CD4-positive, alpha-beta T cell treated with Interleukin-15 for 1 hour (primary cell): ENCODE measurements at regions not wholly inside any gene's neighbourhood (a gene's known extent, or its start where the extent isn't known, plus 50 kb on each side); places are given as distances from the start of the nearest gene placed in this dataset.
"Not testable (repeated sequence)": the region's sequence is repeated elsewhere in the genome, so short reads cannot be mapped to it uniquely, and the experiment has no call there.

Experiments
- DNase-seq: peaks from one replicate; pipeline ENCODE4 v3.0.0-alpha.2; 2020

- DNase-seq: no peak
Measured at GRCh38 chr5:90051756-90052155, 357.8 kb downstream of the CETN3 start.

DNA sequence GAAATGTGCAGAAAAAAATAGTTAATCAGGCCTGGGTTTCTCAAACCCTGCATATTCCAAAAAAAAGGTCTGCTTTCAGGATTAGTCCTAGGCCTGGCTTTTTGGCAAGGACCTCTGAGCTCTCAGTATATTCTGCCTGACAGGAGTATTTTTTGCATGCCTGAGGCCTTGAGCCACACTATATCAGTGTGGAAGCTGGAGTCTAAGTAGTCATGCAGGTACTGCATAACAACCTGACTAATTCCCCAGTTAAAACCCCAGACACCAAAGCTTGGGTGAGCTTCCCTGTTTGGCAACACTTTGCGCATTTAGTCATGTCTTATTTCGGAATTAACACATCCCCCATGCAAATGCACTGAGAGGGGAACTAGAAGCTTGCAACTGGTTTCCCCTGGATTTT, 359.5 kb downstream of the CETN3 start:
- no peak for DNase-seq

GRCh38 chr5:90047113-90047512, 362.4 kb downstream of the CETN3 start:
- no peak for DNase-seq

- DNase-seq: not testable (repeated sequence)
Measured at GRCh38 chr5:90040082-90040481, 369.5 kb downstream of the CETN3 start.

DNA sequence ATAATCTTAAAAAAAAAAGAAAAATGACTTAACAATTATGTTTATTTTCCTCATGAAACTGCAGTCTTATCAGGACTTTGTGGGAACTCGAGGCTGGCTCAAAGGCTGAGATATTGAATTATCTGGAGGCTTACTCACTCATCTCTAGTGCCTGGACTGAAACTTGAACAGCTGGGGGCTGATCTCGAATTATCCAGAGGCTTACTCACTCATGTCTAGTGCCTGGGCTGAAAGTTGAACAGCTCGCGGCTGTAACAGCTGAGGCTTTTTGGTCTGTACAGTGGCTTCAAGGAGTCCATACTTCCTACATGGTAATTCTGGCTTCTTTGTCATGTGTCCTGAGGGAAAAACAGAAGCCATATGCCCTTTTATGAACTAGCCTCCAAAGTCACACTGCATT, 371.9 kb downstream of the CETN3 start:
- DNase-seq: no peak

GRCh38 chr5:90022711-90023053, 386.9 kb downstream of the CETN3 start:
- DNase-seq: no peak

DNA sequence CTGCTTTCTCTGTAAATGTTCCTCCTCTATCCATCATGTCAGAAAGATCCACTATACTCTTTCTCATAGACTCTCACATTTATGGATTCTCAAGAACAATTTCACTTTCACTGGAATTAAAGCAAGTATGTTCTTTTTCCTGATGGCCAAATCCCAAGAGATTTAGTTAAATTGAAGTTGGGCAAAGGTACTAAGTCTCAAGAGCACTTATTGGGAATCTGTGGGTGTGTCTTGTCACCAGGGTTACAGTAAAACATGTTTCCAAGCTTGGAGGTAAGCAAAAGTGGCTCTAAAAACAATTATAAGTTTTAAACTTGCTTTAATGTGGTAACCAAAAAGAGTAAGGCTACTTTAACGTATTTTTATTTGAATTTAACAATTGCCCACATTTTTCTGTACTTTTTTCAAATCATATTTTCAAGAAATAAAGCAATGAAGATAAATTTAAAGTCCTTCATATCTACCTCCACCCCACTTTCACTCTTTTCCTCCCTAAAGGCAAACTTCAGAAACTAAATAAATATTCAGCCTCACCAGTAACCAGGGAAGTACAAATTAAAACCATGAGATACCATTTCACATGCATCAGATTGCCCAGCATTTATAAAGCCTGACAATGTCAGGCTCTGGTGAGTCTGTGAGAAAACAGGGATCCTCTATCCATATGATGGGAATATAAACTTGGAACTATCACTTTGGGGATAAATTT, 387.4 kb downstream of the CETN3 start:
- DNase-seq: no peak

GRCh38 chr5:90020575-90021538, 388.7 kb downstream of the CETN3 start:
- DNase-seq: no peak

DNA sequence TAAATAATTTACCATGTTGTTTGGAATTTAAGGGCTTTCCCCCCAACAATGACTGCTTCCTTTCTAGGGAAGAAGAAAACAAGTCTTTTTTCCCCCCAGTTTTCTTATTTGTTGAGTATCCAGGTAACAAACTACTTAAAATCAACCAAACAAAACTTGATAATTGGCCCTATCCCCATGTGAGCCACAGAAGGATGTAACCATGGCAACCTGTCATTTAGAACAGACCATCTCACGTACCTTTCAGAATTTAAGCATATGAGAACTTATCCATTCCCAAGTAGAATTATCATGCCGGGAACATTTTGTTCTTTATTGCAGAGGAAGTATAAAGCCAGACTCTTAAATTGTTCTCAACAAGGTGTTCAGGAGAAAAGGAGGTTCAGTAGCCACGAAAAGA, 392.3 kb downstream of the CETN3 start:
- no peak for DNase-seq

GRCh38 chr5:90015584-90016018, 394.0 kb downstream of the CETN3 start:
- DNase-seq: no peak

- DNase-seq: no peak
Measured at GRCh38 chr5:90014420-90014819, 395.1 kb downstream of the CETN3 start.

- DNase-seq: no peak
Measured at GRCh38 chr5:90000351-90000750, 409.2 kb downstream of the CETN3 start.

DNA sequence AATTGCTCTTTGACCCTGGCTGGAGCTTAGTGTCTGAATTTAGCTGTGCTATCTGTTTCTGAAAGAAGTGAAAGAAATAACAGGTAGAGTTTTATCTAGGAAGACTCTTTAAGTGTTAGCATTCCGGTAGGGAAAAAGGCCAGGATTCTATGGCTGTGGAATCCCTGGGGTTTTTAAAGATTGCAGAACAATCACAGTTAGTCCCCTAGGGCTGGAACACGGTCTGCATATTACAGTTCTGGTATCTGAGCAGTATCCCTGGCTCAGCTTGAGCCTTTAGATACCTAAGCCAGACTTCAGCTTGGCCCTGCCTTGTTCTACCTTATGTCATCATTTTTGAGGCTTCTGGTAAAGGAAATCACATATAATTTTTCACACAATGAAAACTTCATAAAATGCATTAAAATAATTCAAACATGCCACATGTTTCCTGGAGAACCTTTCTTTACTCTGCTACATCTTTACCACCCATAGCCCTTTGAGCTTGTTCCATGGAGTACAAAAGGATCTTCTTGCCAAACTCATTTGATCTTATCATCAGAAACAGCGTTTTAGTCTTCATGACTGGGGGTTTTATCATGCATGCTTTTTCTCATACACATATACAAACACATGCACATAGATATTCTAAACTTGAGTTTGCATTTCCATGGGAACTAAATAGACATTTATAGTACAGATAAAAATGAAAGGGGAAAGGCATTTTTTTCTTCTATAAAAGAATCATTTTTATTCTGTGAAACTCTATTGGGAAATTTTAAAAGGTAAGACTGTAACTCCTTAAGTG, 410.8 kb downstream of the CETN3 start:
- no peak for DNase-seq

DNA sequence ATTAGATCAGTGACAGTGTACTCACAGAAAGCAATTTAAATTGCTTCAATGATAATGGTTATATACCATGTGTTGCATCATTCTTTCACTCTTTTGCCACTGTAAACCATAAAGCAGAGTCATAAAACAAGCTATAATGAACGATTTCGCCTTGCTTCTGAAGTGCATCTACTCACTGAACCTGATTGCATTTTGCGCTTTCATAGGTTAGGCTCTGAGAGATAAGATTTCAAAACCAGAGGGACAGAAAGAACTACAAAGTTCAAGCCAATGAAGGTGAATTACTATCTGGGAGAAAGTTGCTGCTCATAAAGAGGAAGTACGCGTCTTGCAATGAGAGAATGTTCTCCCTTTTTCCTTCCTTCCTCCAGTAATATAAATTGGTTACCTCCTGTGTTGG, 412.7 kb downstream of the CETN3 start:
- DNase-seq: no peak

DNA sequence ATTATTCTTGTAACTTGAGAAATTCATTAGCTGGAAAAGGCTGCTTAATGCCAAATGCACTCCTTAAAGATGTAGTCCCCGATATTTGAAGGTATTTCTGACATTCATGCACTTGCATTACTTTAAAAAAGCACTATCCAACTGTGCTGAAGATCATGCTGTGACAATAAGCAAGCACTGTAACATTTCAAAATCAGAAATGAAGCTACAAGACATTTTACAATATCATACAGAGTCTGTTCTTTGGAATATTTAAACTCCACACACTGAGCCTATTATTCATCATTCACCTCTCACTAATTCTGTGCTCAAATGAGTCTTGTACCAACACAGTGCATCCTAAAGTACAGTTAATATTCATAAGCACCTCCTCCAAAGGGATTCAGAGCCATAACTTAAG, 413.2 kb downstream of the CETN3 start:
- DNase-seq: no peak

DNA sequence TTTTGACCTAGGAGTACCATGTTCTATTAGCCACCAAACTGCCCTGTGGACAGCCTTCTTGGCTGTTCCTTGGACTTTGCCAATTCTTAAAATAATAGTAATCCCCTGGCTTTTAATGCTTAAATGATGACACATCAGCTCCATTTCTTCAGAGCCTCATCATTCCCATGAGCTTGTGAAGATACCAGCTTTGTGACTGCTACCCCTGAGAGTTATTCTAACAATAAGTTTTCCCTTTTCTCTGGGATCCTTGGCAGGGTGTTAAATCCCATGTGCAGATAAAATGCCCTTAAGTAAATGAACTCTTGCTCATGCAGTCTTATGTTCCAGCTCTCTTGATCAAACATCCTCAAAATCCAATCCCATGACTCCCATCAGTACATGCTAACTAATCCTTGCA, 415.3 kb downstream of the CETN3 start:
- no peak for DNase-seq

- DNase-seq: no peak
Measured at GRCh38 chr5:89992201-89992600, 417.4 kb downstream of the CETN3 start.

DNA sequence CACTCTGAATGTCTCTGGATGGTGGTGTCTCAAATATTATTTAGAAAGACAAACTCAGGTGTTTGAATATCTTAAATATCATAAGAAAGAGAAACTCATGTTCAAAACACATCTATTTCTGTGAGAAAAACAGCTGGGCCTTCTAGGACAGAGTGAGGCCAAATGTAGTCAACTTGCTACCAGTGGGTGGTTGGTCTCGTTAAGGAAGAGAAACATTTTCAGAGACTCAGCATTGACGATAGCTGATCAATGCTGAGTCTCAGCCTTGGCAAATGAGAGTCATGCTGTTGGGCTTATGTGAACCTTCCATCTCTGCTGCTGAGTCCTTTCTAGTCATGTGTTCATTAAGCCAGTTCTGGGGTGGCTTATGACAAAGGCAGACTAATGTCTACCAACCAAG, 418.0 kb downstream of the CETN3 start:
- DNase-seq: no peak

GRCh38 chr5:89989776-89990175, 419.8 kb downstream of the CETN3 start:
- DNase-seq: no peak

DNA sequence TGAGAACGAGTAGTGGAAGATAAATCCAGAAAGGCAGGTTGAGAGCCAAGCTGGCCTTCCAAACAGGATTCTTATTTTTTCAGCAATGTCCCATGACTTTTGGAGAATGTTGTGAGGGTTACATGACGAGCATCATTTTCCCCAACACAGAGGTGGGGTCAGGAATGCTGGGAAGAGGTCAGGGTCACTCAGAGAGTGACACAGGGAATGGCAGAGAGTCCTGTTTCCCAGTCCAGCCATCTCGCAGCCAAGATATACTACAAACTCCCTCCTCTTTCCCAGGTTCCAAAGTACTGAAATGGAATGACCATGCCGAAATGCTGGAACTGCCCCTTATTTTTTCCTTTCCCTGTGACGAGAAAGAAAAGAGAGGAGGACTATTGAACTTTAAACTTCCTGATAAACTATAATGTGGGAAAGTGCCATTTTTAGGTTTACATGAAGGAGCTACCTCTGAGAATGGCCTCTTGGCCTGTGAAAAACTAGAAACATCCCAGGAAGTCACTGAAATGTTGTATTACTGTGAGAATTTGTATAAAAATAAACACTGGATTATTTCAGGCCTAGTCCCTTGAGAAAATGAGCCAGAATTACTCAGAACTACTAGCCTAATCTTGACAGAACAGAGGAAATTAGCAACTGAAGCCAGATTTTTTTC, 420.4 kb downstream of the CETN3 start:
- no peak for DNase-seq

- DNase-seq: no peak
Measured at GRCh38 chr5:89988129-89988810, 421.3 kb downstream of the CETN3 start.

DNA sequence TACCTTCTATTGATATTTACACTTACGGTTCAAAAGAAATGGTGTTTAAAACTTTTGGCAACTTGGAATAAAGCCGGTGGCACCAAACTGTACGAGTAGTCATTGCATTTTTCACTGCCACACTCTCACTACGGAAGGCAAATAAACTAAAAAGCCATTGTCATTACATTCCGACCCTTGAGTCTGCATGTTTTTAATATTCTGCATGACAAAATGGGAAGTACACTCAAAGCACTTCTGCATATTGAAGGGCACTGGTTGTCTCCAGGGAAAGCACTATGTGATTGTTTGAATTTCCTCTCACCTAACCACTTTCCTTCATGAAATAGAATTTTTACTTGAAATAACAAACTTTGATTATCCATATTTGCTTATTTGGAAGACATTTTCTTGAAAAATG, 426.3 kb downstream of the CETN3 start:
- DNase-seq: no peak
